A549 (cell line): ENCODE measurements at regions not wholly inside any gene's neighbourhood (a gene's known extent, or its start where the extent isn't known, plus 50 kb on each side); places are given as distances from the start of the nearest gene placed in this dataset.
"Not testable (repeated sequence)": the region's sequence is repeated elsewhere in the genome, so short reads cannot be mapped to it uniquely, and the experiment has no call there.

ENCODE experiments used
- ATAC-seq, 2 experiments: fragments of 200-7000 bp in 1 of 2; fragments of >200 bp in 1 of 2; cut with Nextera tagmentation in 1 of 2; cut with Tn5 transposase in 1 of 2; 3 replicates each; pipeline versions ENCODE4 v1.8.0 to v1.9.1; 2018 to 2020; ENCODE audit warnings: mild to moderate bottlenecking in 1 of 2, moderate library complexity in 1 of 2
- CTCF ChIA-PET: fragments of 300-600 bp; sonication (Branson Sonifier 250); formaldehyde crosslinking; extraction: SDS; loops from one replicate; lab custom pipeline; 2021; ENCODE audit warnings: antibody characterized with exemption, inconsistent platforms; lab: Yijun Ruan, JAX
- POLR2A ChIA-PET: fragments of 350-600 bp; formaldehyde crosslinking; extraction: SDS; loops from one replicate; lab custom pipeline; 2021; ENCODE audit warnings: antibody characterized with exemption, inconsistent platforms; lab: Yijun Ruan, JAX
- DNase-seq, 2 experiments: peaks; one replicate each; pipeline versions ENCODE4 v3.0.0 to v3.0.0-alpha.2; 2011 to 2016; ENCODE audit warnings: low read depth in 1 of 2, low spot score in 1 of 2
- FAIRE-seq: peaks from 2 replicates; lab custom pipeline; 2011; peaks lifted over from hg19 to GRCh38; lab: Jason Lieb, UNC
- H3K27ac ChIP-seq, 2 experiments: fragments of >200 bp; sonication (Bioruptor Twin); formaldehyde crosslinking; 3 replicates each; pipeline ENCODE4 v1.5.1; 2016 to 2017
- H3K4me1 ChIP-seq: fragments of >200 bp; sonication (Bioruptor Twin); formaldehyde crosslinking; 3 replicates; pipeline ENCODE4 v1.6.1; 2016
- H3K4me2 ChIP-seq: fragments of >200 bp; sonication (Bioruptor Twin); formaldehyde crosslinking; 3 replicates; pipeline ENCODE4 v1.6.1; 2016
- H3K4me3 ChIP-seq: fragments of >200 bp; sonication (Bioruptor Twin); formaldehyde crosslinking; 3 replicates; pipeline ENCODE4 v1.5.1; 2016
- H3K9me3 ChIP-seq: fragments of >200 bp; sonication (Bioruptor Twin); formaldehyde crosslinking; 3 replicates; pipeline ENCODE4 v1.6.1; 2016
- CBX2 ChIP-seq: fragments of 200-600 bp; sonication (generic); IDR thresholded peaks from 2 replicates; pipeline ENCODE4 v1.6.1; 2016; ENCODE audit warnings: low read depth, mild to moderate bottlenecking, borderline replicate concordance
- CEBPB ChIP-seq, 2 experiments: fragments of >200 bp in 1 of 2; sonication (Bioruptor Twin) in 1 of 2; formaldehyde crosslinking in 1 of 2; IDR thresholded peaks; 2 replicates each; pipeline ENCODE4 v1.6.1; 2012 to 2016
- CTCF ChIP-seq: fragments of >200 bp; sonication (Bioruptor Twin); formaldehyde crosslinking; IDR thresholded peaks from 3 replicates; pipeline ENCODE4 v1.5.1; 2016
- FOSB ChIP-seq: fragments of 250-450 bp; sonication (Bioruptor Pico); IDR thresholded peaks from 2 replicates; pipeline ENCODE4 v1.5.0; 2020; ENCODE audit warnings: mild to moderate bottlenecking, moderate library complexity
- FOXS1 ChIP-seq: fragments of 250-450 bp; sonication (Bioruptor Pico); IDR thresholded peaks from 2 replicates; pipeline ENCODE4 v1.5.0; 2020; ENCODE audit warnings: mild to moderate bottlenecking, moderate library complexity
- HES2 ChIP-seq: fragments of >200 bp; sonication (Bioruptor Twin); formaldehyde crosslinking; IDR thresholded peaks from 2 replicates; pipeline ENCODE4 v1.6.1; 2016
- HMGXB4 ChIP-seq: fragments of 250-450 bp; sonication (Bioruptor Pico); IDR thresholded peaks from 2 replicates; pipeline ENCODE4 v1.5.0; 2021; ENCODE audit warnings: mild to moderate bottlenecking, moderate library complexity, borderline replicate concordance
- HOXB13 ChIP-seq: fragments of 250-450 bp; sonication (Bioruptor Pico); IDR thresholded peaks from 2 replicates; pipeline ENCODE4 v1.5.0; 2020; ENCODE audit warnings: low read depth, mild to moderate bottlenecking, moderate library complexity
- KDM1A ChIP-seq: fragments of 200-600 bp; sonication (generic); IDR thresholded peaks from 2 replicates; pipeline ENCODE4 v1.6.1; 2016; ENCODE audit warnings: low read depth, mild to moderate bottlenecking
- MAZ ChIP-seq: fragments of 150-350 bp; IDR thresholded peaks from 2 replicates; pipeline ENCODE4 v1.6.1; 2014; ENCODE audit warnings: antibody characterized with exemption, low read depth, low read length, borderline replicate concordance
- MYC ChIP-seq: IDR thresholded peaks from 2 replicates; pipeline ENCODE4 v1.6.1; 2012; ENCODE audit warnings: mild to moderate bottlenecking, inconsistent platforms, low read length, improper control_type of control experiment, borderline replicate concordance
- NFE2L2 ChIP-seq: fragments of 150-350 bp; conservative IDR thresholded peaks from 2 replicates; pipeline ENCODE4 v1.6.1; 2014; ENCODE audit warnings: low read length
- SMC3 ChIP-seq: fragments of >200 bp; sonication (Bioruptor Twin); formaldehyde crosslinking; IDR thresholded peaks from 3 replicates; pipeline ENCODE4 v1.6.1; 2018; ENCODE audit warnings: inconsistent platforms
- SREBF2 ChIP-seq: fragments of 450-650 bp; IDR thresholded peaks from 2 replicates; pipeline ENCODE4 v1.6.1; 2014; ENCODE audit warnings: mild to moderate bottlenecking, moderate library complexity
- ZFP36 ChIP-seq: fragments of 450-650 bp; IDR thresholded peaks from 2 replicates; pipeline ENCODE4 v1.6.1; 2014; ENCODE audit warnings: borderline replicate concordance; ENCODE audit not compliant: partially characterized antibody
- ZNF302 ChIP-seq: fragments of 250-450 bp; sonication (Bioruptor Pico); IDR thresholded peaks from 2 replicates; pipeline ENCODE4 v1.9.0; 2021; ENCODE audit warnings: inconsistent platforms, mild to moderate bottlenecking, moderate library complexity
- WGBS: methylation state at CpG from one replicate; pipeline ENCODE4 v1.1.6; 2017; ENCODE audit errors: missing lambda C conversion rate; 5-methylcytosine and 5-hydroxymethylcytosine counted together

DNA sequence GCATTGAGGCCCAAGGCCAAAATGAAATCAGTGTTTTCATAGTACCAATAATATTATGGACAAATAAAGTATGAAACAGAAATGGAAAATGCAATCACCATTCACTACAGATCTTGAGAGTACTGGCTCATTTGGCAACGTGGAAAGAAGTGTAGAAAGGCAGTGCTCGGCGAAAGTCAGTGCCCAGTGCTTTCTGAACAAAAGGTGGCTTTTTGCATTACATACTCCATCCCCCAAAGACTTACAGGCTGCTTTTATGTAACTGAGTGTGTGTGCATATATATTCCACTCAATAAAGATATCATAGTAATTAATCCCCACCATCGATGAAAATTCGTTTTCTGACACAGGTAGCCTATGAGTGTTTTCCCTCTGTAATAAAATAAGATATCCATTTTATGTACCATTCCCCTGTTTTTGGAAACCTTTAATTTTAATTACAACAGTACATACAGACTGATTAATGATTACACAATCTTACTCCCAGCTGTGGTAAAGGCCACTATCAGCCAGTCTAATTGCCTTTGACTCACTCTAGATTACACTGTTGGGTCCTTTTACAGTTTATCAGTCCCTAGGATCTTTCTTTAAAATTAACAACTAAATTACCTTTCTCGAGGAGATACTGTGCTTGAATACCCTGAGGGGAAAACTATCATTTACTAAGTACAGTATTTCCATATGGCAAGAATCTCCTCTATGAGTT lies 65.9 kb downstream of the MAD2L1 start:
- no peaks in the 10 kb centered on the region for H3K9me3 ChIP-seq
- CTCF ChIA-PET = no interaction called here
- TF ChIP-seq MYC = no peak
- no peak for TF ChIP-seq CEBPB (IDR thresholded peaks at IDR 0.05)
- TF ChIP-seq ZNF302 (CRISPR knock-in tag) = no peak
- TF ChIP-seq MAZ = no peak
- TF ChIP-seq CTCF = no peak
- TF ChIP-seq HOXB13 = no peak
- TF ChIP-seq FOSB (CRISPR knock-in tag) = no peak
- TF ChIP-seq, all 56 proteins: peak for 0
- Histone ChIP-seq H3K27ac (no peak overlapping the region), H3K4me3 (no peak overlapping the region), H3K4me2 (no peak overlapping the region), H3K4me1 (no peaks in the 10 kb centered on the region)
- no peak for FAIRE-seq
- POLR2A ChIA-PET = no interaction called here
- no peak for DNase-seq
- ATAC-seq = no peak
- WGBS = 57% methylated on average over 6 of the region's 6 CpGs

GRCh38 chr4:119996024-119996423 lies 70.6 kb downstream of the MAD2L1 start:
- H3K4me1 ChIP-seq, ATAC-seq, H3K4me3 ChIP-seq, POLR2A ChIA-PET, H3K4me2 ChIP-seq, H3K27ac ChIP-seq, H3K9me3 ChIP-seq, FAIRE-seq, DNase-seq, CTCF ChIA-PET: not testable (repeated sequence)
- 59% methylated on average over 7 of the region's 10 CpGs for WGBS

- 20% methylated on average over 2 of the region's 2 CpGs for WGBS
Observed at GRCh38 chr4:119984996-119985395, 81.7 kb downstream of the MAD2L1 start.

More at GRCh38 chr4:119984996-119985395, 81.7 kb downstream of the MAD2L1 start:
- Histone ChIP-seq H3K27ac (no peak overlapping the region), H3K9me3 (no peaks in the 10 kb centered on the region), H3K4me1 (no peaks in the 10 kb centered on the region), H3K4me3 (no peak overlapping the region), H3K4me2 (no peak overlapping the region)
- CTCF ChIA-PET = no interaction called here
- no peak for FAIRE-seq
- POLR2A ChIA-PET = no interaction called here
- no peak for ATAC-seq
- TF ChIP-seq FOSB (CRISPR knock-in tag) = no peak
- TF ChIP-seq CBX2 = no peak
- TF ChIP-seq MAZ = no peak
- no peak for TF ChIP-seq SMC3
- no peak for TF ChIP-seq SREBF2
- TF ChIP-seq KDM1A = no peak
- TF ChIP-seq HES2 = no peak
- no peak for TF ChIP-seq ZNF302 (CRISPR knock-in tag)
- no peak for TF ChIP-seq HMGXB4 (CRISPR knock-in tag)
- TF ChIP-seq CEBPB (IDR thresholded peaks at IDR 0.05) = no peak
- TF ChIP-seq MYC = no peak
- no peak for TF ChIP-seq NFE2L2
- no peak for TF ChIP-seq FOXS1 (CRISPR knock-in tag)
- TF ChIP-seq ZFP36 = no peak
- no peak for DNase-seq
